ENCODE measurements at regions not wholly inside any gene's neighbourhood (a gene's known extent, or its start where the extent isn't known, plus 50 kb on each side); places are given as distances from the start of the nearest gene placed in this dataset.
A peak's percentile ranks its signal among the peaks of the same experiment; 100 is the strongest.
"Not testable (repeated sequence)": the region's sequence is repeated elsewhere in the genome, so short reads cannot be mapped to it uniquely, and the experiment has no call there.

- no peak for DNase-seq
Measured at GRCh38 chr11:23885801-23886200, 611.1 kb upstream of the LUZP2 start.

GRCh38 chr11:23887122-23887521 lies 609.7 kb upstream of the LUZP2 start:
- not testable (repeated sequence) for DNase-seq

GRCh38 chr11:23893126-23893525 lies 603.7 kb upstream of the LUZP2 start:
- no peak for DNase-seq

GRCh38 chr11:23897453-23898286 lies 599.2 kb upstream of the LUZP2 start:
- DNase-seq = no peak

GRCh38 chr11:23903044-23903704 lies 593.7 kb upstream of the LUZP2 start:
- no peak for DNase-seq

GRCh38 chr11:23919455-23919854 lies 577.4 kb upstream of the LUZP2 start:
- no peak for DNase-seq

GRCh38 chr11:23923357-23923756 lies 573.5 kb upstream of the LUZP2 start:
- no peak for DNase-seq

GRCh38 chr11:23924226-23924625 lies 572.6 kb upstream of the LUZP2 start:
- DNase-seq = peak; percentile 56 to 69

GRCh38 chr11:23931443-23931842 lies 565.4 kb upstream of the LUZP2 start:
- DNase-seq = no peak

GRCh38 chr11:23932485-23932898 lies 564.4 kb upstream of the LUZP2 start:
- DNase-seq = no peak

- DNase-seq = no peak
Measured at GRCh38 chr11:23933721-23934120, 563.1 kb upstream of the LUZP2 start.

- not testable (repeated sequence) for DNase-seq
Measured at GRCh38 chr11:23934671-23935270, 562.1 kb upstream of the LUZP2 start.

GRCh38 chr11:23942117-23942815 lies 554.6 kb upstream of the LUZP2 start:
- not testable (repeated sequence) for DNase-seq

GRCh38 chr11:23944923-23945322 lies 551.9 kb upstream of the LUZP2 start:
- no peak for DNase-seq

- DNase-seq = no peak
Measured at GRCh38 chr11:23947883-23948282, 549.0 kb upstream of the LUZP2 start.

- DNase-seq = no peak
Measured at GRCh38 chr11:23948851-23949250, 548.0 kb upstream of the LUZP2 start.

- DNase-seq = no peak
Measured at GRCh38 chr11:23953951-23954710, 542.7 kb upstream of the LUZP2 start.

- DNase-seq = no peak
Measured at GRCh38 chr11:23954730-23955129, 542.1 kb upstream of the LUZP2 start.

GRCh38 chr11:23956586-23956985 lies 540.3 kb upstream of the LUZP2 start:
- DNase-seq = no peak

GRCh38 chr11:23957314-23957713 lies 539.5 kb upstream of the LUZP2 start:
- DNase-seq = no peak

GRCh38 chr11:23959462-23959861 lies 537.4 kb upstream of the LUZP2 start:
- no peak for DNase-seq

GRCh38 chr11:23961503-23962338 lies 535.1 kb upstream of the LUZP2 start:
- DNase-seq = no peak

Measured in NCI-H526 (cell line).